Activated CD4-positive, CD25-positive, alpha-beta regulatory T cell treated with anti-CD3 and anti-CD28 coated beads, Interleukin-2, amount 50 U/mL, for 16 hours (primary cell): ENCODE measurements at regions not wholly inside any gene's neighbourhood (a gene's known extent, or its start where the extent isn't known, plus 50 kb on each side); places are given as distances from the start of the nearest gene placed in this dataset.

ENCODE experiments used
- DNase-seq: peaks from one replicate; pipeline ENCODE4 v3.0.0-alpha.2; 2020; ENCODE audit warnings: low read depth, low spot score

GRCh38 chr5:32504329-32504988 is 59.9 kb upstream of the ZFR start:
- no peak for DNase-seq

DNA sequence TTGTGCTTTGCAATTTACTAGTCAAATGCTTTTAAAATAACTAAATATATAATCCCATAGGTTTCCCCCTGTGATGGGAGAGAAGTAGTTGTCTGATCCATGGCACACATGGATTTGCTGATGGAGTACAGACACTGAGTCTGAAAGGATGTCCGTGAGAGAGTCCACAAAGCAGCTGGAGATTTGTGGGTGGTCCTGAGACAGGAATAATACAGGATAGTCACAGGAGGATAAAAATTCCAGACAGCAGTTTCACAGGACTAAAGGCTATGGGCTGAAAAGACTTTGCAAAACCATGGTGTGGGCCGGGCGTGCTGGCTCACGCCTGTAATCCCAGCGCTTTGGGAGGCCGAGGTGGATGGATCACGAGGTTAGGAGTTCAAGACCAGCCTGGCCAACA is 58.7 kb upstream of the ZFR start:
- DNase-seq: no peak

DNA sequence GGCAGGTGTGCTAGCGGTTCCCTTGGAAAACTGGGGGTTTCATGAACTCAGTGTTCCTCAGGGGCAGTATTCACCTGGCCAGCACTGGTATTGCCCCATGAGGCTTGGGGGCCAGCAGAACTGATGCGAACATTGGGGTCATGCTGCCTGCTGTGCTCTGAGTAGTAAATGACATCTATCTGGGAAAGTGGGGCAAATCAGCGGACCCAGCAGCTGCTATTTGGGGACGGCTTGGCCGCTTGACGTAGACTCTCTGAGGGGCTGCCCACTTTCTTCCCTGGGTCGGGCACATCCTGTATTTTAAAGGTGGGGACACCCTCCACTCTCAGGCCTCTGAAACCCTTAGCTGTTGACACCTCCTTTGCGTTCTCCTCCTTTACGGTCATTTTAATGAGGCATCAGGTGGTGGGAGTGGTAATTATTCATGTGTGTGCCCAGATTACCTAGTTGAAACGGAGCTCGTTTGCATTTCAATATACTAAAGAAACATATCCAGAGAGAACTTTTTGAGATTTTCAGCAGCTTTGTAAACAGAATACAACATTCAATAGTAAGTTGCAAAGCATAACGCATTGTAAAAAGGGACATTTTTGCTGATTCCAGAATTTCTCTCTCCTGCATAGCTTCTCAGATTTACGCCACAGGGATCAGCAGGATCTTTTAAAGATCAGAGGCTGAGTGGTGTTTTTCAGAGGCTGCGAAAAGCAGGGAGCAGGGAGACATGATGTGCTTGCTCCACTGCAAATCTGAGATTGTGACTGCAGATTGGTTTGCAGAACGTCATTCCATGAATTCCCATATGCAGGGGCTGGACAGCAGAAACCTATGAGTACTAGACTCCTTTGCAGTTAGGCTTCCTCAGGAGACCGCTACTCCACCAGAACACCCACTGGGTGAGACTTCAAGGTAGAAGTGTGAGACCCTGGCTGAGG is 56.8 kb upstream of the ZFR start:
- DNase-seq: no peak

- no peak for DNase-seq
These were observed 55.6 kb upstream of the ZFR start for GRCh38 chr5:32500181-32500580.

- no peak for DNase-seq
These were observed 54.7 kb upstream of the ZFR start for GRCh38 chr5:32499261-32499660.

DNA sequence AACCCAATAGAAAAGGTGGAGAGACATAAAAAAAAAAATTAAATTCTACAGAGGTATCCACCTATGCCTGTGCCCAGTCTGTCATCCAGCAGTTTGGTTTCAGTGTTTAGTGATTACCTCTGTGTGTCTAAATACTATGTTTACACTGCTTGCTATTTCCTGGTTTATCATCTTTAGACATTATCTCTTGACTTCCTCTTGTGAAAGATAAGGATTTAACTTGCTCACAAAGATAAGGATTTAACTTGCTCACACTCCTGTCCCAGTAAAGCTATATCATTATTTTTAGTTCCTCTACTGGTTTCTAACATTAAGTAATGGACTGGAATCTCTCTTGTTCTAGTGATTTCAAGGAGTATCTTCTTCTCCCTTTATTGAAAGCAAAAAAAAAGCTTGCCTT is 53.9 kb upstream of the ZFR start:
- DNase-seq: no peak

- no peak for DNase-seq
These were observed 51.6 kb upstream of the ZFR start for GRCh38 chr5:32496104-32496503.

DNA sequence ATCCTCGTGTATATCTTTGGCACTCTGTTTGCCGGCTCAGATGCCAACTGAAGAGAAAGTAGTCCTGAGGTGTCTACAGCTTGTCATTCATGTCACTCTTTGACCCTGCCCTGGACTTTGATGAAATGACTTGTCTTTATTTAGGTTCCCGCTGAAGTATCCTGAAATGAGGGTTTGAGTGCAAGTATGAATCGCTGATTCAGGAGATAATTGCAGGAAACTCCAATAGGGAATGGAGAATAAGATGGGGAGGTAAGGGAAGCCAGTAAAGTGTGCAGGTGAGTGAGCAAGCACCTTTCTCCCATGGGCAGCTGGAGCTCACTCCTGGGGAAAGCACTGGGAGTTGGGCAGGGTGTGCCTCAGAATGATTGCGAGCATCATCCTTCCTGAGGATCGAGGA is 50.3 kb upstream of the ZFR start:
- DNase-seq: no peak
